NCI-H2029 (cell line): ENCODE measurements at regions not wholly inside any gene's neighbourhood (a gene's known extent, or its start where the extent isn't known, plus 50 kb on each side); places are given as distances from the start of the nearest gene placed in this dataset.
"Not testable (repeated sequence)": the region's sequence is repeated elsewhere in the genome, so short reads cannot be mapped to it uniquely, and the experiment has no call there.

Source experiments
- DNase-seq: peaks from one replicate; lab custom pipeline; 2025; lab: John Stamatoyannopoulos, UW

- DNase-seq, result no peak
These were observed 1820.8 kb upstream of the FLRT2 start for GRCh38 chr14:83709116-83709515.

DNA sequence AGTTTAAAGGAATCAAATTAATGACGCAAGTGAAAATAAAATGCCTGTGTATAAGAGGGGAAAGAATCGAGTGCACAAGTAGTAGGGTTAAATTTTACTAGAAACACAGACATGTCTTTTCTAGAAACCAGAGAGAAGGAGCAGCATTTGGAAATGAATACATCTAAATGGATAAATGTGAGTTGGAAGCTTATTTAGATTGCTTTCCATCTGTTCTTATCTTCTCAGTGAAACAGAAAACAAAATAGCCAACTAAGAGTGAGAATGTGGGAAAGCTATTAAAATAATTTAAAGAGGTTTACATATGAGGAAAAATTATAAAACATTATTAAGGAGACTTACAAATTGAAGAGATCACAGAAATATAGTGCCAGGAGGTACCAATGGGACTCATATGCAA is 1818.9 kb upstream of the FLRT2 start:
- DNase-seq, result no peak

- DNase-seq, result no peak
These were observed 1817.4 kb upstream of the FLRT2 start for GRCh38 chr14:83712418-83713129.

DNA sequence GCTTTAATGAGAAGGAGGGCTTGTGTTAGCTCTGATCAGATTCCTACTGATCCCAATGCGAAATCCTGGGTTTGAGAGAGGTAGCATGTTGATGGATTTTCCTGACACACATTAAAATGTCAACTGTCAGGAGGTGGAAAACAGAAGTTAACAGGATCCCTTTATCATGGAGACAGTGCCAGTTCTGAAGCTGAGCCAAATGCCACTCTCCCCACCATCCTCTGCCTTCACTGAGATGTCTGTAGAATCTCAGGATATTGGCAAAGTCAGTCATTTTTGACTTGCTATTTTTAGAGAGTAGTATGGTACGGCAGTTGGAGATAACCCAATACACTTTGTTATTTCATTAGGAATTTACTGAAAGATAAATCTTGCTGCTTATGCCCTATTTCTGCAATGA is 1816.2 kb upstream of the FLRT2 start:
- no peak for DNase-seq

DNA sequence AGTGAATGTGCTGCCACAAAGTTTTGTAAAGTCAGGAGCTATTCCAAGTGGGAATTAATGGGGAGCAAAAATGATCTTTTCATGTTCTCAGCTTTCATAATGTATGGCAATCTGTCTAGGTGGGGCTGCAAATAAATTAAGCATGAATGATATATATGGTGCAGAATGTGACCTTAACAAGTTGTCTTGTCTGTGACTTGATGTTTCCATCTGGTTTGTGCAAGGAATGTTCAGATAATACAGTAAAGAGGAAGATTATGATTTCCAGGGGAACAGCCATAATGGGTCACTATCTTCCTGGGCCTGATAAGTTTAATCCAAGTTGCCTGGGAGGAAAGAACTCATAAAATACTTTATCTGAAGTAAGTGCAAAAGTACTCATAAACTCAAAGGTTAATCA is 1815.8 kb upstream of the FLRT2 start:
- DNase-seq, result no peak

GRCh38 chr14:83719435-83719834 is 1810.5 kb upstream of the FLRT2 start:
- DNase-seq, result not testable (repeated sequence)

GRCh38 chr14:83733670-83734069 is 1796.3 kb upstream of the FLRT2 start:
- DNase-seq, result no peak

DNA sequence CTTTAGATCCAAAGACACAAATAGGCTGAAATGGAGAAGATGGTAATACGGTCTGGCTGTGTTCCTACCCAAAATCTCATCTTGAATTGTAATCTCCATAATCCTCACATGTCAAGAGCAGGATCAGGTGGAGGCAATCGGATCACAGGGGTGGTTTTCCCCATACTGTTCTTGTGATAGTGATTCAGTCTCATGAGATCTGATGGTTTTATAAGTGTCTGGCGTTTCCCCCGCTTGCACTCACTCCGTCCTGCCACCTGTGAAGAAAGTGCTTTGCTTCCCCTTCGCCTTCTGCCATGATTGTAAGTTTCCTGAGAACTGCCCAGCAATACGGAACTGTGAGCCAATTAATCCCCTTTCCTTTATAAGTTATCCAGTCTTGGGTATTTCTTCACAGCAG is 1795.5 kb upstream of the FLRT2 start:
- DNase-seq, result no peak

DNA sequence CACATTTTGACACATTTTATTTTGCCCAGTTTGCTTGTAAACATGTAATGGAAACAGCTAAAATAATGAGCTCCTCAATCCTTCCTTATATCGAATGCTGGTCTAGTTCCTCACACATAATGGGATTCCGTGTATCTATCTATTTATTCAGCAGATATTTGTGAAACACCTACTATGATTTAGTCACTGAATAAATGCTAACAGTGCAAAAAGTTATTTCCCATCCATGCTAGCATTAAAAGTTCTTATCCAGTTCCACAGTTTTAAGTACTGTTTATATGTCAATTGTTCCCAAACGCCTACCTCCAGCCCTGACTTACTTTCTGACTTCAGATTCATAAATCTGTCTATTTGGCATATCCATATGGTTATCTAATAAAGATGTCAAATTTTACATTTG is 1788.7 kb upstream of the FLRT2 start:
- no peak for DNase-seq

- DNase-seq, result no peak
These were observed 1785.7 kb upstream of the FLRT2 start for GRCh38 chr14:83744224-83744623.

DNA sequence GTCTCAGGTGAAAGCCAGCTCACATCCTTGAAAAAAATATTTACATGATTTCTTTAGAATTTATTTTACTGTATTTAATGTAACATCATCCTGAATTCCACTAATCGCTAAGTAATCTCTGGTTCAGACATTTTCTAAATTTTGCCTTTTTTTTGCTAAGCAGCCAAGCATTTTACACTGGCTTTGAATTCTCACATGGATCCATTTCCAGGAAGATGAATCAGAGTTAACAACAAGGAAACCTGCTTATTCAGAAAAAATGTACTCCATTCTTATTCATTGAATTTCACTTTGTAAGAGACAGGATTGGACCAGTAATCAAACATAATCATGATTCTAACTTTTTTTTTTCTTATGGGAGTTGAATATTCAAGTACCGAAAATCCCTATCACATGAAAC is 1785.1 kb upstream of the FLRT2 start:
- DNase-seq, result no peak

DNA sequence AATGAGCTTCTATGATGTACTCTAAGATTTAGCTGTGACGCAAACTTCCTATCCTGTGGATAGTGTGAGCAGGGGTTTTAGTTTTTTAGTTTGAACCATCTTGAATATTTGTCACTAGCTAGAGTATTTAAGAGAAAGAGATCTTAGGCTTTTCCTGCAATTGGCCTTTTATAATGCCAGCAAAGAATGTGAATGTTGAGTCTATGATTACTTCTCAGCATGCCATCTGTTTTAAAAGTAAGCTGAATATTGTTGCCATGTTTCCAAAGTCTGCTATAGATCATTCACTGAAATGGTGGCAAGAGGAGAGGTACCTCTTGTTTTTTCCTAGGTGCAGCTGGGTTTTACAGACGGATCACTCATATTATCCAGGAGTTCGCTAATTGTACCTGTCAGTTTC is 1783.6 kb upstream of the FLRT2 start:
- no peak for DNase-seq

GRCh38 chr14:83757916-83758315 is 1772.0 kb upstream of the FLRT2 start:
- no peak for DNase-seq

DNA sequence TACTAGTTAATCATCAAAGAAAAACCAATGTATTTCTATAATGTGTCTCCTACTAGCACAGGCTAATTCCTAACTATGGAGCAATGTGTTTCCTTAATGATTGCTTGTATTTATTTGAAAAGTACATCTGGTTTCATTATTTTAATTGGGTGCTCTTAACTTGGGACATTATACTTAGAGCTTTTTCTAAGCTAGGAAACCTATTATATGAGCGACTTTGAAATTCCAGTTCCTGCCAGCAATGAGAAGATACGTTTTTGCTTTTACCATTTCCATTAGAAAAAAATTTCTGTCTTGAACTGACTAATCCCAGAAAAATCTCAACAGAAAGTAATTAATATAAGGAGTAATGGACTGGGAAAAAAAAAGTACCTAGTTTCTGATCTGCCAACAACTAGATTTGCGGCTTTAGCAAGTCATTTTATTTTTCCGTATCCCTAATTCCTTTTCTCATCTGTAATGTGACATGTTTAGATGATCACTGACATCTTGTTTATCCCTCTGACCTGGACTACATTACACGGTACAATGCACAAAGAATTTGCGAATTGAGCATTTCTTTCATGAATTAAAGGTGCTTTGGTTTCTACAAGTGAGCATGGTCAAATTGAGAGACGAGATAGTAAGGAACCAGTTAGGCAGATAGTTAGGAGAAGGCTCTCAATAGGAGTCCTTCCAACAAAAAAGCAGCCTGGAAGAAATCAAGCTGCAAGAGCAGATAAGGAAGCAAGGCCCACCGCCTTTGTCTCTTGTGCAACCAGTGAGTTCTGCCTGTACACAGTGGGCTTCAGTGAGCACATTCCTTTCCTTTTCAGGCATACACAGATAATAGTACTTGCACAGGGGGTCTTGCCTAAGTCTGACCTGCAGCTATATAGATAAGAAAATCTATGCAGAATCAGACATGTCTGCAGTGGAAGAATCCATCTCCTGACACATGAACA is 1765.0 kb upstream of the FLRT2 start:
- DNase-seq, result no peak

DNA sequence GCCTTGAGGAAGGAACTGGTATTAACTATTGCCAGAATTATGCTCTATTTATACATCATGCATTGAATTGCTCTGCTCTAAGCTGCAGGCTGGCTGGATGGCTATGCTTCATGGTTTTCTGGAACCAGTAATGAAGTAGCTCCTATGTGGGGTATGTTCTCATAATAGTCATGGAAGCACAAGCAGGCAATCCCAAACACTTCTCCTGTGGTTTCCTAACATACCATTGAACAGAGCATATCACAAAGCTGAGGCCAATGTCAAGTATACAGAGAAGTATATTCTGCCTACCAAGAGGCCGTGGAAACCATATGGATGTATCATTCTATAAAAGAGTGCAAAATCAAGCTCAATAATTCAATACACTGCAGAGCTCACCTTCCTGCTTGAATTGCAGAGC is 1752.4 kb upstream of the FLRT2 start:
- DNase-seq, result no peak

DNA sequence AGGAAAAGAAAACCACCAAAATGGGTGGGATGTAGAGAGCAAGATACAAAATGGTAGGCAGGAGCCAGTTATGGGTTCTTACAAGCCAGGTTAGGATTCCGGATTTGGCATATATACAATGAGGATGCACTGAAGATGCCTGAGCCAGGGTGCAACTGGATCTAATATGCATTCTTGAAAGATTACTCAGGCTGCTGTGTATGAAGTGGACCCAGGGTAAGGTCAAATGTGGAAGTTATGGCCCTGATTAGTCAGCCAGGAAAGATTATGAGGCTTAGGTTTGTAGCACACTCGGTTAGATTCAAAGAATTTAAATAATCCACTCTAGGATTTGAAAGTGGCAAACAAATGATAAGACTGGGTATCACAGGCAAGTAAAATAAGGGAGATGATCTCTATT is 1750.7 kb upstream of the FLRT2 start:
- no peak for DNase-seq

GRCh38 chr14:83780321-83780720 is 1749.6 kb upstream of the FLRT2 start:
- DNase-seq, result no peak

- no peak for DNase-seq
These were observed 1731.5 kb upstream of the FLRT2 start for GRCh38 chr14:83798421-83798820.

DNA sequence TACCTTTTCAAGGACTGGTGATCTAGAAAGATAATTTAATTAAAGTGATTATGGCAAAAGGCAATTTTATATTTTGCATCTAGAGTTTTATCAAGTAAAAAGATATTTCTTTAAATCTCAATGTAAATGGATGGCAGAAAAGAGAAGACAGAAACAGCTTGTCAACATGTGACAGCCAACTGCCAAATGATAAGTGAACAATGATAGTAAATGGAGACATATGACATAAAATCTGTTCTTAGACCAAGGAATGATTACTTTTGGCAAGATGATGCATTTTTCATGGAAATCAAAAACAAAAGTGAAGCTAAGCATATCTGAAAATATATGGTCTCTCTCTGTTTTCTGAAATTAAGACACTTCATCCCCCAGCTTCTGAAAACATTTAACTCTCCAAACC is 1730.7 kb upstream of the FLRT2 start:
- DNase-seq, result no peak

- DNase-seq, result no peak
These were observed 1715.0 kb upstream of the FLRT2 start for GRCh38 chr14:83814896-83815295.

DNA sequence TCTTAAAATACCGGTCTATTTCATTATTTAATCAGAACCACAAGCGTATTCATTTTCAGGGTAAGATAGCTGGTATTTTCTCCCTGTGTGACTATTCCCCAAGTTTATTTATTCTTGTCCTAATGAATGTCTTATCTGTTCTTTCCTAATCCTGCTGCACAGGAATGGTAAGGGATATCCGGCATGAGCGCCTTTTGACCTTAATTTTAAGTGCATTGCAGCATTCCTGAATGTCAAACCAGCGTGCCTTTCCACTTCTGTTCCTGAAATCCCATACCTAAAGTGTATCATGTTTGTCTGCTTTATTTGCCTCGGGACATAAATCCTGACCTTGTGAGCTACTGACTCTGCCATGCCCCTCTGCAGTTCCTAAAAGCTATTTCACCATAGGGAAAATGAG is 1713.2 kb upstream of the FLRT2 start:
- no peak for DNase-seq

DNA sequence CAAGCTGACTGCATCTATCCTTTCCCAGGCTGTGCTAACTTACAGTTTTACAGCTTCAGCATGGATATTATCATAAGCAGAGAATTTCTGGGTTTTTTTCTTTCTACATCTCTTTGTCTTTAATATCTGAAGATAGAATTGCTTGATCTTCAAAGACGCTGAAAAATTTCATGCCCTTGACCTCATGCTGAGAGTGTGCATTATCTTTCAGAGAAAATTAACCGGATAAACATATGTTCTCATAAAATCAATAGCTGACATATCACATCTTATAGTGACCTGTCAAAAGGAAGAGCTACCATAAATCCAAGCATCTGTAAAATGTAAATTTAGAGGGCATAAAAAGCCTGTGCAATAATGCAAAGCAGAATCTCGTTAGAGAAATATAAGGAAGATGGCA is 1704.1 kb upstream of the FLRT2 start:
- DNase-seq, result no peak

GRCh38 chr14:83826838-83827237 is 1703.1 kb upstream of the FLRT2 start:
- no peak for DNase-seq
